ENCODE measurements at regions not wholly inside any gene's neighbourhood (a gene's known extent, or its start where the extent isn't known, plus 50 kb on each side); places are given as distances from the start of the nearest gene placed in this dataset.

DNA sequence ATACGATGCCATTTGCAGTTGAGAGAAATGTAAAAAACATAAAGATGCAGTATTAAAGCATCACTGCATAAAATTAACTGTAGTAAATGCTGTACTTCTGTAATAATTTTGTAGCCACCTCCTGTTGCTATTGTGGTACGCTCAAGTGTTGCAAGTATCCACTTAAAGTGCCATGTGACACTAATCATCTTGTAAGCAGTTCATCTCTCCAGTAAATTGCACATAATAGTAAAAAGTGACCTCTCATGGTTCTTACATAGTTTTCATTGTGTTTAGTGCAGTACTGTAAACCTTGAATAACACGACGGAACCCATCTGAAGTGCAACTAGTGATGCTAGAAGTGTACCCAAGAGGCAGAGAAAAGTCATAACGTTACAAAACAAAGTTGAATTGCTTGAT lies 190.1 kb upstream of the VGLL2 start:
- H3K36me3 ChIP-seq (ENCODE audit: control insufficient read depth in 2 of 2, insufficient read depth in 1 of 2, low read length in 2 of 2) = no peaks in the 10 kb centered on the region
- peaks cover 6% of the 10 kb centered on the region; the same call in 1 of the 2 replicates for H3K4me1 ChIP-seq (ENCODE audit: control insufficient read depth, insufficient read depth, low read length)
- H3K27ac ChIP-seq (ENCODE audit: extremely low read depth, low read depth, low read length) = no peak overlapping the region
- no peaks in the 10 kb centered on the region for H3K9me3 ChIP-seq (ENCODE audit: control insufficient read depth, insufficient read depth, low read depth, low read length)
- H3K4me3 ChIP-seq (ENCODE audit: low read depth, low read length) = no peak overlapping the region
- TF ChIP-seq FEZF1 (tag by site-specific recombination; IDR thresholded peaks at IDR 0.05) (peak; percentile 38; the same call in 1 of the 2 replicates), SCRT2 (tag by site-specific recombination; IDR thresholded peaks at IDR 0.05) (peak; percentile 87), ZSCAN16 (tag by site-specific recombination; IDR thresholded peaks at IDR 0.05) (no peak), ZNF610 (tag by site-specific recombination; IDR thresholded peaks at IDR 0.05; ENCODE audit: borderline replicate concordance) (peak; percentile 41; the same call in 1 of the 2 replicates), OSR2 (tag by site-specific recombination; IDR thresholded peaks at IDR 0.05) (0 out of 2 replicates have a peak, but pooled peaks have one; percentile 42), ZBTB44 (tag by site-specific recombination; IDR thresholded peaks at IDR 0.05) (peak; percentile 66; the same call in 1 of the 2 replicates), ZNF202 (tag by site-specific recombination; IDR thresholded peaks at IDR 0.05; ENCODE audit: borderline replicate concordance) (no peak)
- TF ChIP-seq, protein P1, sequence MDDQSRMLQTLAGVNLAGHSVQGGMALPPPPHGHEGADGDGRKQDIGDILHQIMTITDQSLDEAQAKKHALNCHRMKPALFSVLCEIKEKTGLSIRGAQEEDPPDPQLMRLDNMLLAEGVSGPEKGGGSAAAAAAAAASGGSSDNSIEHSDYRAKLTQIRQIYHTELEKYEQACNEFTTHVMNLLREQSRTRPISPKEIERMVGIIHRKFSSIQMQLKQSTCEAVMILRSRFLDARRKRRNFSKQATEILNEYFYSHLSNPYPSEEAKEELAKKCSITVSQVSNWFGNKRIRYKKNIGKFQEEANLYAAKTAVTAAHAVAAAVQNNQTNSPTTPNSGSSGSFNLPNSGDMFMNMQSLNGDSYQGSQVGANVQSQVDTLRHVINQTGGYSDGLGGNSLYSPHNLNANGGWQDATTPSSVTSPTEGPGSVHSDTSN (CRISPR knock-in tag; IDR thresholded peaks at IDR 0.05) = no peak
- TF ChIP-seq, protein P2, sequence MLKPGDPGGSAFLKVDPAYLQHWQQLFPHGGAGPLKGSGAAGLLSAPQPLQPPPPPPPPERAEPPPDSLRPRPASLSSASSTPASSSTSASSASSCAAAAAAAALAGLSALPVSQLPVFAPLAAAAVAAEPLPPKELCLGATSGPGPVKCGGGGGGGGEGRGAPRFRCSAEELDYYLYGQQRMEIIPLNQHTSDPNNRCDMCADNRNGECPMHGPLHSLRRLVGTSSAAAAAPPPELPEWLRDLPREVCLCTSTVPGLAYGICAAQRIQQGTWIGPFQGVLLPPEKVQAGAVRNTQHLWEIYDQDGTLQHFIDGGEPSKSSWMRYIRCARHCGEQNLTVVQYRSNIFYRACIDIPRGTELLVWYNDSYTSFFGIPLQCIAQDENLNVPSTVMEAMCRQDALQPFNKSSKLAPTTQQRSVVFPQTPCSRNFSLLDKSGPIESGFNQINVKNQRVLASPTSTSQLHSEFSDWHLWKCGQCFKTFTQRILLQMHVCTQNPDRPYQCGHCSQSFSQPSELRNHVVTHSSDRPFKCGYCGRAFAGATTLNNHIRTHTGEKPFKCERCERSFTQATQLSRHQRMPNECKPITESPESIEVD (tag by site-specific recombination; IDR thresholded peaks at IDR 0.05) = peak; percentile 83
- CTCF ChIA-PET = interaction anchor here (0.7 kb wide), 2 partner anchors 101 to 106 kb away, joined by 3 read pairs; no protein-coding TSS in a partner anchor
- POLR2A ChIA-PET = no interaction called here

GRCh38 chr6:117076076-117076475 lies 189.3 kb upstream of the VGLL2 start:
- POLR2A ChIA-PET = no interaction called here
- TF ChIP-seq ZNF521 (tag by site-specific recombination; IDR thresholded peaks at IDR 0.05) = no peak
- no peak for TF ChIP-seq GLIS2 (tag by site-specific recombination; IDR thresholded peaks at IDR 0.05)
- no peak for TF ChIP-seq ZNF302 (tag by site-specific recombination; IDR thresholded peaks at IDR 0.05; ENCODE audit: low read depth)
- TF ChIP-seq FEZF1 (tag by site-specific recombination; IDR thresholded peaks at IDR 0.05) = peak; percentile 27; the same call in 1 of the 2 replicates
- H3K36me3 ChIP-seq (ENCODE audit: control insufficient read depth in 2 of 2, insufficient read depth in 1 of 2, low read length in 2 of 2) = no peaks in the 10 kb centered on the region
- no peaks in the 10 kb centered on the region for H3K9me3 ChIP-seq (ENCODE audit: control insufficient read depth, insufficient read depth, low read depth, low read length)
- CTCF ChIA-PET = interaction anchor here (0.7 kb wide), 2 partner anchors 102 to 107 kb away, joined by 3 read pairs; no protein-coding TSS in a partner anchor
- no peak overlapping the region for H3K4me3 ChIP-seq (ENCODE audit: low read depth, low read length)
- H3K27ac ChIP-seq (ENCODE audit: extremely low read depth, low read depth, low read length) = no peak overlapping the region
- H3K4me1 ChIP-seq (ENCODE audit: control insufficient read depth, insufficient read depth, low read length) = peaks cover 6% of the 10 kb centered on the region; the same call in 1 of the 2 replicates

DNA sequence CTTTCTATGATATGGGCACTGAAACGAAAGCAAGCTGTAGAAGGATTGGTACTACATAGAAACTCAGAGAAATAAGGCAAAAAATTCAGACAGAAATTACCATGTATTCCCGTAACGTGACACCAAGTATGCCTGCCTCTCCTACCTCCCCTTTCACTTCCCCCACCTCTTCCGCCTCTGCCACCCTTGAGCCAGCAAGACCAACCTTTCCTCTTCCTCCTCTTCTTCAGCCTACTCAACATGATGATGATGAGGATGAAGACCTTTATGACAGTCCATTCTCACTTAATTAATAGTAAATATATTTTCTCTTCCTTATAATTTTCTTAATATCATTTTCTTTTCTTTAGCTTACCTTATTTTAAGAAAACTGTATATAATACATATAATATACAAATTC lies 188.1 kb upstream of the VGLL2 start:
- Histone ChIP-seq H3K9me3 (ENCODE audit: control insufficient read depth, insufficient read depth, low read depth, low read length) (no peaks in the 10 kb centered on the region), H3K4me1 (ENCODE audit: control insufficient read depth, insufficient read depth, low read length) (peaks cover 6% of the 10 kb centered on the region; the same call in 1 of the 2 replicates), H3K4me3 (ENCODE audit: low read depth, low read length) (no peak overlapping the region), H3K36me3 (ENCODE audit: control insufficient read depth in 2 of 2, insufficient read depth in 1 of 2, low read length in 2 of 2) (no peaks in the 10 kb centered on the region), H3K27ac (ENCODE audit: extremely low read depth, low read depth, low read length) (no peak overlapping the region)
- ChIA-PET POLR2A (no interaction called here), CTCF (no interaction called here)
- TF ChIP-seq ZSCAN18 (tag by site-specific recombination; IDR thresholded peaks at IDR 0.05) (no peak), GFI1B (tag by site-specific recombination; IDR thresholded peaks at IDR 0.05) (no peak), GLI4 (tag by site-specific recombination; IDR thresholded peaks at IDR 0.05) (no peak), ZFHX2 (tag by site-specific recombination; conservative IDR thresholded peaks at IDR 0.05) (peak; percentile 57), KLF10 (tag by site-specific recombination; IDR thresholded peaks at IDR 0.05) (no peak), TRIM28 (IDR thresholded peaks at IDR 0.05; ENCODE audit: borderline replicate concordance, low read length) (no peak), ZIC2 (tag by site-specific recombination; IDR thresholded peaks at IDR 0.05) (no peak), ZNF473 (tag by site-specific recombination; IDR thresholded peaks at IDR 0.05) (no peak), ZNF350 (tag by site-specific recombination; IDR thresholded peaks at IDR 0.05) (no peak), ZNF664 (tag by site-specific recombination; IDR thresholded peaks at IDR 0.05) (no peak), ZNF23 (tag by site-specific recombination; IDR thresholded peaks at IDR 0.05; ENCODE audit: borderline replicate concordance) (no peak), ZNF146 (tag by site-specific recombination; IDR thresholded peaks at IDR 0.05) (no peak), EGR2 (tag by site-specific recombination; IDR thresholded peaks at IDR 0.05; ENCODE audit: low read depth) (peak; percentile 69)
- TF ChIP-seq, protein P3, sequence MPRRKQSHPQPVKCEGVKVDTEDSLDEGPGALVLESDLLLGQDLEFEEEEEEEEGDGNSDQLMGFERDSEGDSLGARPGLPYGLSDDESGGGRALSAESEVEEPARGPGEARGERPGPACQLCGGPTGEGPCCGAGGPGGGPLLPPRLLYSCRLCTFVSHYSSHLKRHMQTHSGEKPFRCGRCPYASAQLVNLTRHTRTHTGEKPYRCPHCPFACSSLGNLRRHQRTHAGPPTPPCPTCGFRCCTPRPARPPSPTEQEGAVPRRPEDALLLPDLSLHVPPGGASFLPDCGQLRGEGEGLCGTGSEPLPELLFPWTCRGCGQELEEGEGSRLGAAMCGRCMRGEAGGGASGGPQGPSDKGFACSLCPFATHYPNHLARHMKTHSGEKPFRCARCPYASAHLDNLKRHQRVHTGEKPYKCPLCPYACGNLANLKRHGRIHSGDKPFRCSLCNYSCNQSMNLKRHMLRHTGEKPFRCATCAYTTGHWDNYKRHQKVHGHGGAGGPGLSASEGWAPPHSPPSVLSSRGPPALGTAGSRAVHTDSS (tag by site-specific recombination; IDR thresholded peaks at IDR 0.05) = peak; percentile 57
